GM23248 (cell line): ENCODE measurements at regions not wholly inside any gene's neighbourhood (a gene's known extent, or its start where the extent isn't known, plus 50 kb on each side); places are given as distances from the start of the nearest gene placed in this dataset.

ENCODE experiments used
- DNase-seq: peaks from one replicate; pipeline ENCODE4 v3.0.0-alpha.2; 2015
- H2AFZ ChIP-seq: fragments of 200-600 bp; sonication (generic); 2 replicates; pipeline ENCODE4 v1.6.1; 2016; ENCODE audit warnings: antibody characterized with exemption
- H3F3A ChIP-seq: fragments of 200-600 bp; sonication (generic); 2 replicates; pipeline ENCODE4 v1.6.1; 2016; ENCODE audit warnings: mild to moderate bottlenecking, antibody characterized with exemption, mixed run types; ENCODE audit not compliant: insufficient read depth
- H3K27ac ChIP-seq: fragments of 200-600 bp; sonication (generic); 2 replicates; pipeline ENCODE4 v1.5.1; 2016; ENCODE audit warnings: mild to moderate bottlenecking
- H3K27me3 ChIP-seq: fragments of 200-600 bp; sonication (generic); replicated peaks from 2 replicates; pipeline ENCODE4 v1.6.1; 2016; ENCODE audit warnings: mild to moderate bottlenecking; ENCODE audit not compliant: insufficient read depth
- H3K36me3 ChIP-seq: fragments of 200-600 bp; sonication (generic); 2 replicates; pipeline ENCODE4 v1.6.1; 2016; ENCODE audit warnings: low read depth, mild to moderate bottlenecking
- H3K4me1 ChIP-seq: fragments of 200-600 bp; sonication (generic); 2 replicates; pipeline ENCODE4 v1.6.1; 2016; ENCODE audit warnings: mild to moderate bottlenecking; ENCODE audit not compliant: insufficient read depth
- H3K4me2 ChIP-seq: fragments of 200-600 bp; sonication (generic); one replicate; pipeline ENCODE4 v1.6.1; 2016; ENCODE audit warnings: mild to moderate bottlenecking; ENCODE audit not compliant: unreplicated experiment
- H3K4me3 ChIP-seq: fragments of 200-600 bp; sonication (generic); 2 replicates; pipeline ENCODE4 v1.5.1; 2016; ENCODE audit warnings: mild to moderate bottlenecking
- H3K79me2 ChIP-seq: fragments of 200-600 bp; sonication (generic); 2 replicates; pipeline ENCODE4 v1.6.1; 2016; ENCODE audit warnings: mild to moderate bottlenecking; ENCODE audit not compliant: insufficient read depth
- H3K9ac ChIP-seq: fragments of 200-600 bp; sonication (generic); 2 replicates; pipeline ENCODE4 v1.6.1; 2016; ENCODE audit warnings: mild to moderate bottlenecking
- H3K9me2 ChIP-seq: fragments of 200-600 bp; sonication (generic); 2 replicates; pipeline ENCODE4 v1.6.1; 2016; ENCODE audit warnings: mixed run types, mild to moderate bottlenecking, moderate library complexity; ENCODE audit not compliant: insufficient read depth
- H3K9me3 ChIP-seq: fragments of 200-600 bp; sonication (generic); one replicate; pipeline ENCODE4 v1.6.1; 2017; ENCODE audit warnings: low read depth
- H4K20me1 ChIP-seq: fragments of 200-600 bp; sonication (generic); 2 replicates; pipeline ENCODE4 v1.6.0; 2016; ENCODE audit not compliant: insufficient read depth
- EZH2 ChIP-seq: fragments of 200-600 bp; sonication (generic); IDR thresholded peaks from 2 replicates; pipeline ENCODE4 v1.6.1; 2018; ENCODE audit warnings: antibody characterized with exemption, mild to moderate bottlenecking; ENCODE audit not compliant: insufficient read depth, poor library complexity, severe bottlenecking
- EZH2phosphoT487 ChIP-seq: fragments of 200-600 bp; sonication (generic); IDR thresholded peaks from 2 replicates; pipeline ENCODE4 v1.6.1; 2018; ENCODE audit warnings: antibody characterized with exemption, moderate library complexity, mild to moderate bottlenecking, low read depth; ENCODE audit not compliant: insufficient read depth
- WGBS, 2 experiments: methylation state at CpG; one replicate each; pipeline ENCODE4 v1.1.6; 2015 to 2017; ENCODE audit warnings: low lambda C conversion rate in 2 of 2, low coverage in 1 of 2; ENCODE audit errors: missing lambda C conversion rate in 2 of 2; 5-methylcytosine and 5-hydroxymethylcytosine counted together
- in situ Hi-C: fragments of 300-500 bp; cut with MboI; formaldehyde crosslinking; loops from 2 replicates; pipeline ENCODE4 v1.15.0; 2020

DNA sequence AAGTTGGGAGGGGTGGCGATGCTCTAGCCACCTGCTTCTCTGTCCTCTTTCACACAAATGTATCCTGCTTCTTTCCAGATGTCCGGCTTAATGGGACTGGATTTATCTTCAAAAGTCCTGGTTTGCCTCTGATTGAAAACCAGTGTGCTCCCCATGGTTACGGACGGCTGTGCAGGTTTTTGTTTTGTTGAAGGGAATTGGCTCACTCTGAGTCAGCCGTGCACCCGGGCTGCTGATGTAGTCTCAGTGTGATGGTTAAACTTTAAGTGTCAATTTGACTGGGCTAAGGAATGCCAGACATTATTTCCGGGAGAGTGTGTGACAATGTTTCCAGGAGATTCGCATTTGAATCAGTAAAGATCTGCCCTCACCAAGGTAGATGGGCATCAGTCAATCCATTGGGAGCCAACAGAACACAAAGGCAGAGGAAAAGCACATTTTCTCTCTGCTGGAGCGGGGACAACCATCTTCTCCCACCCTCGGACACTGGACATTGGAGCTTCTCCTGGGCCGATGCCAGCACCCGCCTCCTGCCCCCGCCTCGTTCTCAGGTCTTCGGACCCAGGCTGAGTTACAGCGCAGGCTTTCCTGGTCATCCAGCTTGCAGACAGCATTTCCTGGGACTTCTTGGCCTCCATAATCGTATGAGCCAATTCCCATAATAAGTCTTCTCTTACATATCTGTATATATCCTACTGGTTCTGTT lies 126.9 kb upstream of the TNRC6C start:
- peak; percentile 91 for DNase-seq
- Histone ChIP-seq H3K36me3 (no peaks in the 10 kb centered on the region), H3K9me2 (no peaks in the 10 kb centered on the region), H3K4me3 (no peak overlapping the region), H3K79me2 (no peaks in the 10 kb centered on the region), H3K4me2 (peak overlapping the region; percentile 77), H3K4me1 (peaks cover 38% of the 10 kb centered on the region), H3K9me3 (no peaks in the 10 kb centered on the region), H4K20me1 (no peaks in the 10 kb centered on the region), H3K27ac (peak overlapping the region; percentile 88), H3F3A (peaks cover 16% of the 10 kb centered on the region), H2AFZ (no peak overlapping the region), H3K27me3 (no peaks in the 10 kb centered on the region), H3K9ac (peak overlapping the region; percentile 83)
- WGBS, 2 experiments: 46 to 49% methylated on average over 16 to 17 of the region's 17 CpGs
- TF ChIP-seq EZH2phosphoT487 (no peak), EZH2 (no peak)
- in situ Hi-C loops: no loop called here

DNA sequence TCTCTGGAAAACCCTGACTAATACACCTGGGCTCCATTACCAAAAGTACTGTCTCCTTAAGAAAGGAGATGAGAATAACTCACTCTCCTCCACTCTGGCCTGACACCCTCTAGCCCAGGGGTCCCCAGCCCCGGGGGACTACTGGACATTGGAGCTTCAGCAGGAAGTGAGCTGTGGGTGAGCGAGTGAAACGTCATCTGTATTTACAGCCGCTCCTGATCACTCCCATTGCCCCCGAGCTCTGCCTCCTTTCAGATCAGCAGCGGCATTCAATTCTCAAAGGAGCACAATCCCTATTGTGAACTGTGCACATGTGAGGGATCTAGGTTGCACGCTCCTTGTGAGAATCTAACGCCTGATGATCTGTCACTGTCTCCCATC lies 126.3 kb upstream of the TNRC6C start:
- Histone ChIP-seq H4K20me1 (no peaks in the 10 kb centered on the region), H3F3A (peaks cover 16% of the 10 kb centered on the region), H3K27me3 (no peaks in the 10 kb centered on the region), H3K4me3 (no peak overlapping the region), H3K27ac (no peak overlapping the region), H3K9ac (no peak overlapping the region), H3K36me3 (no peaks in the 10 kb centered on the region), H3K9me3 (no peaks in the 10 kb centered on the region), H3K79me2 (no peaks in the 10 kb centered on the region), H2AFZ (no peak overlapping the region), H3K4me1 (peaks cover 38% of the 10 kb centered on the region), H3K4me2 (no peak overlapping the region), H3K9me2 (no peaks in the 10 kb centered on the region)
- TF ChIP-seq EZH2phosphoT487: no peak
- WGBS, 2 experiments: 82 to 84% methylated on average over 8 of the region's 8 CpGs
- DNase-seq: no peak
- in situ Hi-C loops: no loop called here

DNA sequence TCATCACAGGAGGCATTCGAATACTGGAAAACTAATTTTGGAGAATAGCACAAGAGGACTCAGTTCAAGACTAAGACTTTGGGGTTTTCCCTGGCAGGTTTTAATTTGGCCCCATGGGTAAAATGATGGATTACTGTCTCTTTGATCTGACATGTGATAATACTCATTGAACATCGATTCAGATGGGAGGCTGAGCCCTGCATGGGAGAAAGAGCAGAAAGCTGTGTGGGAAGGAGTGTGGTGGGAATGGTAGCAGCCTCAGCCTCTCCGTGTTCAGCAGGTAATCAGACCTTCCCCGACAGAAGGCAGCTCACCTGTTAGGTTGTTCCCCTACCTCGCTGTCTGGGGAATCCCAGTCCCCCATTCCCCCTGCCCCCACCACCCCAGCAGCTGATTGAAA lies 124.7 kb upstream of the TNRC6C start:
- H3K9ac ChIP-seq: no peak overlapping the region
- H3F3A ChIP-seq: peaks cover 16% of the 10 kb centered on the region
- H3K4me1 ChIP-seq: peaks cover 38% of the 10 kb centered on the region
- DNase-seq: no peak
- no peak overlapping the region for H3K4me3 ChIP-seq
- H3K9me2 ChIP-seq: no peaks in the 10 kb centered on the region
- 69 to 75% methylated on average over 5 of the region's 5 CpGs for WGBS, 2 experiments
- H3K79me2 ChIP-seq: no peaks in the 10 kb centered on the region
- H4K20me1 ChIP-seq: no peaks in the 10 kb centered on the region
- no peak overlapping the region for H3K27ac ChIP-seq
- no peak overlapping the region for H2AFZ ChIP-seq
- TF ChIP-seq EZH2 (no peak), EZH2phosphoT487 (no peak)
- H3K36me3 ChIP-seq: no peaks in the 10 kb centered on the region
- in situ Hi-C loops: no loop called here
- H3K27me3 ChIP-seq: no peaks in the 10 kb centered on the region
- H3K4me2 ChIP-seq: no peak overlapping the region
- no peaks in the 10 kb centered on the region for H3K9me3 ChIP-seq

- H3K27ac ChIP-seq: peak overlapping the region; percentile 46
- peak overlapping the region; percentile 44; the same call in 1 of the 2 replicates for H2AFZ ChIP-seq
- peaks cover 16% of the 10 kb centered on the region for H3F3A ChIP-seq
- H3K79me2 ChIP-seq: no peaks in the 10 kb centered on the region
- no peaks in the 10 kb centered on the region for H3K27me3 ChIP-seq
- no peaks in the 10 kb centered on the region for H3K9me3 ChIP-seq
- H3K4me2 ChIP-seq: peak overlapping the region; percentile 46
- DNase-seq: peak; percentile 98
- H4K20me1 ChIP-seq: no peaks in the 10 kb centered on the region
- 0 out of 2 replicates have a peak overlapping the region, but pooled peaks have one; percentile 19 for H3K4me3 ChIP-seq
- H3K9me2 ChIP-seq: no peaks in the 10 kb centered on the region
- in situ Hi-C loops: no loop called here
- 6 to 11% methylated on average over 12 of the region's 12 CpGs for WGBS, 2 experiments
- no peaks in the 10 kb centered on the region for H3K36me3 ChIP-seq
- peaks cover 38% of the 10 kb centered on the region for H3K4me1 ChIP-seq
- H3K9ac ChIP-seq: peak overlapping the region; percentile 47; the same call in 1 of the 2 replicates
- no peak for TF ChIP-seq EZH2
- no peak for TF ChIP-seq EZH2phosphoT487
These were observed 124.1 kb upstream of the TNRC6C start for GRCh38 chr17:77834170-77835115.
